CD4-positive, alpha-beta memory T cell (primary cell): ENCODE measurements at regions not wholly inside any gene's neighbourhood (a gene's known extent, or its start where the extent isn't known, plus 50 kb on each side); places are given as distances from the start of the nearest gene placed in this dataset.
"Not testable (repeated sequence)": the region's sequence is repeated elsewhere in the genome, so short reads cannot be mapped to it uniquely, and the experiment has no call there.

ENCODE experiments used
- CTCF ChIA-PET: fragments of 350-600 bp; sonication (Branson Sonifier 250); formaldehyde crosslinking; loops from one replicate; lab custom pipeline; 2021; ENCODE audit warnings: inconsistent platforms; ENCODE audit not compliant: partially characterized antibody; lab: Charles Lee
- POLR2A ChIA-PET: fragments of 350-600 bp; sonication (Branson Sonifier 250); formaldehyde crosslinking; loops from one replicate; lab custom pipeline; 2021; ENCODE audit not compliant: partially characterized antibody; lab: Charles Lee
- DNase-seq, 5 donors: peaks; one replicate each; pipeline versions ENCODE4 v3.0.0 to v3.0.0-alpha.2; 2020 to 2022; ENCODE audit warnings: mixed read lengths in 1 of 5
- H3K27ac ChIP-seq: one replicate; pipeline ENCODE4 v1.7.0; 2013; ENCODE audit warnings: low read depth, low read length
- H3K27me3 ChIP-seq: 2 replicates; pipeline ENCODE4 v1.7.0; 2013; ENCODE audit warnings: mild to moderate bottlenecking, low read length, moderate library complexity; ENCODE audit not compliant: insufficient read depth
- H3K36me3 ChIP-seq: 2 replicates; pipeline ENCODE4 v1.7.0; 2013; ENCODE audit warnings: mild to moderate bottlenecking, low read length, moderate library complexity; ENCODE audit not compliant: insufficient read depth
- H3K4me1 ChIP-seq: 2 replicates; pipeline ENCODE4 v1.7.0; 2013; ENCODE audit warnings: mild to moderate bottlenecking, low read length, moderate library complexity; ENCODE audit not compliant: insufficient read depth
- H3K4me3 ChIP-seq, 2 donors: one replicate each; pipeline ENCODE4 v1.7.0; 2013; ENCODE audit warnings: low read length in 2 of 2, mild to moderate bottlenecking in 1 of 2
- H3K9me3 ChIP-seq, 2 donors: one replicate each; pipeline ENCODE4 v1.7.0; 2013; ENCODE audit warnings: low read length in 2 of 2, control low read depth in 1 of 2; ENCODE audit not compliant: control insufficient read depth in 1 of 2
- H3K27ac Mint-ChIP-seq, 7 donors: one replicate each; pipeline ENCODE4 v1.8.0; 2020 to 2021; ENCODE audit warnings: mixed read lengths in 7 of 7, mild to moderate bottlenecking in 6 of 7, inconsistent platforms in 3 of 7, moderate library complexity in 3 of 7
- H3K27me3 Mint-ChIP-seq, 2 donors: one replicate each; pipeline ENCODE4 v1.8.0; 2020 to 2021; ENCODE audit warnings: mixed read lengths in 2 of 2
- H3K36me3 Mint-ChIP-seq, 2 donors: one replicate each; pipeline ENCODE4 v1.8.0; 2020 to 2021; ENCODE audit warnings: mixed read lengths in 2 of 2, inconsistent platforms in 1 of 2, mild to moderate bottlenecking in 1 of 2
- H3K4me1 Mint-ChIP-seq, 4 donors: one replicate each; pipeline ENCODE4 v1.8.0; 2020 to 2021; ENCODE audit warnings: mixed read lengths in 4 of 4, mild to moderate bottlenecking in 1 of 4
- H3K4me3 Mint-ChIP-seq, 8 donors: one replicate each; pipeline ENCODE4 v1.8.0; 2020 to 2021; ENCODE audit warnings: mixed read lengths in 8 of 8, mild to moderate bottlenecking in 7 of 8, moderate library complexity in 6 of 8, inconsistent platforms in 3 of 8
- H3K9me3 Mint-ChIP-seq, 8 donors: one replicate each; pipeline ENCODE4 v1.8.0; 2020 to 2021; ENCODE audit warnings: mixed read lengths in 8 of 8, mild to moderate bottlenecking in 5 of 8, inconsistent platforms in 3 of 8, moderate library complexity in 1 of 8
- intact Hi-C: fragments of 100-400 bp; cut with micrococcal nuclease; formaldehyde crosslinking; loops from one replicate; pipeline ENCODE4 v1.15.1; 2023

- intact Hi-C loops = no loop called here
- Histone ChIP-seq H3K36me3 (no peaks in the 10 kb centered on the region), H3K27me3 (no peaks in the 10 kb centered on the region), H3K4me1 (no peaks in the 10 kb centered on the region), H3K9me3 (no peaks in the 10 kb centered on the region), H3K4me3 (no peak overlapping the region), H3K27ac (no peak overlapping the region)
- Mint-ChIP-seq H3K27me3 (peaks cover 6 to 10% of the 10 kb centered on the region in 2 donors), H3K4me1 (no peaks in the 10 kb centered on the region), H3K9me3 (no peaks in the 10 kb centered on the region), H3K27ac (no peak overlapping the region), H3K36me3 (no peaks in the 10 kb centered on the region), H3K4me3 (no peak overlapping the region)
- ChIA-PET CTCF (no interaction called here), POLR2A (no interaction called here)
- DNase-seq = no peak
Measured at GRCh38 chr9:85487872-85488271, 253.9 kb downstream of the AGTPBP1 start.

DNA sequence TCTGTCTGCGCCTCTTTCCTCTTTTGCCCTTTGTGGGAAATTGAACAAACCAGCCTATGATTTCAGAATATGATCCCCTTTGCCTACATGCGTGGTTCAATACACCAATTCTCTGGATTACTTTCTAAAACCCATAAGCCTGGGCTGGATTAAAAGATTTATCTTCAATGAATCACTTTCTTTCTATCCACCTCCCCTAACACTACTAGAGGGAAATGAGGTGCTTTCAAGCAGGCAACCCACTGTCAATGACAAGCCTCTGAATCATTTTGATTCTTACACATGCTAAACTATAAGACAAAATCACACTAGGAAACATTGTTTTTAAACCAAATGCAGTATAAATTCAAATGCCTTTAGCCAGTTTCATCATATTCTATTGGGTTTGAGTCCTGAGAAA is 257.5 kb downstream of the AGTPBP1 start:
- H3K9me3 ChIP-seq = no peaks in the 10 kb centered on the region
- no peak overlapping the region for H3K4me3 ChIP-seq
- no peaks in the 10 kb centered on the region for H3K36me3 ChIP-seq
- Mint-ChIP-seq H3K4me3 (no peak overlapping the region), H3K9me3 (peaks cover 0 to 2% (median 0%) of the 10 kb centered on the region in 8 donors), H3K27ac (no peak overlapping the region), H3K36me3 (no peaks in the 10 kb centered on the region), H3K4me1 (no peaks in the 10 kb centered on the region), H3K27me3 (peaks cover 15% of the 10 kb centered on the region in 2 donors)
- no peak overlapping the region for H3K27ac ChIP-seq
- CTCF ChIA-PET = no interaction called here
- no peaks in the 10 kb centered on the region for H3K4me1 ChIP-seq
- no peaks in the 10 kb centered on the region for H3K27me3 ChIP-seq
- DNase-seq = no peak
- intact Hi-C loops = no loop called here
- POLR2A ChIA-PET = no interaction called here

- H3K27me3 ChIP-seq = no peaks in the 10 kb centered on the region
- peaks cover 0 to 2% (median 0%) of the 10 kb centered on the region in 8 donors for H3K9me3 Mint-ChIP-seq
- POLR2A ChIA-PET = no interaction called here
- CTCF ChIA-PET = no interaction called here
- H3K27me3 Mint-ChIP-seq = peaks cover 16% of the 10 kb centered on the region in 2 donors
- no peak for DNase-seq
- H3K27ac ChIP-seq = no peak overlapping the region
- no peaks in the 10 kb centered on the region for H3K4me1 Mint-ChIP-seq
- no peaks in the 10 kb centered on the region for H3K36me3 Mint-ChIP-seq
- intact Hi-C loops = no loop called here
- H3K27ac Mint-ChIP-seq = no peak overlapping the region
- no peak overlapping the region for H3K4me3 ChIP-seq
- no peaks in the 10 kb centered on the region for H3K36me3 ChIP-seq
- no peaks in the 10 kb centered on the region for H3K9me3 ChIP-seq
- no peak overlapping the region for H3K4me3 Mint-ChIP-seq
- no peaks in the 10 kb centered on the region for H3K4me1 ChIP-seq
Measured at GRCh38 chr9:85483208-85483607, 258.5 kb downstream of the AGTPBP1 start.

DNA sequence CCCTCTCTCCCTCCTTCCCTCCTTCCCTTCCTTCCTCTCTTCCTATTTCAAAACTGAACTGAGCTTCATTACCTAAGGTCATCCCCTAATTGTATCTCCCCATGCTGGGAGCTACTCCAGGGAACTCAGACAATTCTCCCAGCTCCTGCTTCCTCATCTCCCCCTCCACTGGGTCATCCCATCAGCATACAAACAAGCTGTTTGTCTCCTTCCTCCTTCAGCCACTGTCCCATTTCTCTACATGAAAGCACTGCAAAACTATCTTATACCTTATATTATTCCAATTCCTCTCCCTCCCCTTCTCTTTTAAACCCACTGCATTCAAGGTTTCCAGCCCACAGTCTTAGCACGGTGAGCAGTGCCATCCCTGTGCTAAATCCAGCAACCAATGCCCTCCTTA is 262.4 kb downstream of the AGTPBP1 start:
- Histone ChIP-seq H3K36me3 (no peaks in the 10 kb centered on the region), H3K27me3 (no peaks in the 10 kb centered on the region), H3K4me1 (no peaks in the 10 kb centered on the region), H3K27ac (no peak overlapping the region), H3K9me3 (no peaks in the 10 kb centered on the region), H3K4me3 (no peak overlapping the region)
- H3K4me1 Mint-ChIP-seq = no peaks in the 10 kb centered on the region
- peaks cover 14% of the 10 kb centered on the region in 2 donors for H3K27me3 Mint-ChIP-seq
- intact Hi-C loops = no loop called here
- H3K36me3 Mint-ChIP-seq = no peaks in the 10 kb centered on the region
- H3K27ac Mint-ChIP-seq = no peak overlapping the region
- CTCF ChIA-PET = no interaction called here
- no peak for DNase-seq
- peaks cover 0 to 6% (median 3%) of the 10 kb centered on the region in 8 donors for H3K9me3 Mint-ChIP-seq
- POLR2A ChIA-PET = no interaction called here
- H3K4me3 Mint-ChIP-seq = no peak overlapping the region

- intact Hi-C loops = no loop called here
- Histone ChIP-seq H3K27ac (no peak overlapping the region), H3K4me3 (no peak overlapping the region), H3K36me3 (no peaks in the 10 kb centered on the region), H3K9me3 (no peaks in the 10 kb centered on the region), H3K27me3 (no peaks in the 10 kb centered on the region), H3K4me1 (no peaks in the 10 kb centered on the region)
- H3K4me3 Mint-ChIP-seq = no peak overlapping the region
- H3K36me3 Mint-ChIP-seq = no peaks in the 10 kb centered on the region
- POLR2A ChIA-PET = no interaction called here
- H3K27ac Mint-ChIP-seq = no peak overlapping the region
- no peaks in the 10 kb centered on the region for H3K4me1 Mint-ChIP-seq
- DNase-seq = no peak
- CTCF ChIA-PET = interaction anchor here (1.1 kb wide), 1 partner anchor 10 kb away, joined by 3 read pairs; no protein-coding TSS in a partner anchor
- peaks cover 0 to 6% (median 3%) of the 10 kb centered on the region in 8 donors for H3K9me3 Mint-ChIP-seq
- peaks cover 14% of the 10 kb centered on the region in 2 donors for H3K27me3 Mint-ChIP-seq
Measured at GRCh38 chr9:85478847-85479246, 262.9 kb downstream of the AGTPBP1 start.

DNA sequence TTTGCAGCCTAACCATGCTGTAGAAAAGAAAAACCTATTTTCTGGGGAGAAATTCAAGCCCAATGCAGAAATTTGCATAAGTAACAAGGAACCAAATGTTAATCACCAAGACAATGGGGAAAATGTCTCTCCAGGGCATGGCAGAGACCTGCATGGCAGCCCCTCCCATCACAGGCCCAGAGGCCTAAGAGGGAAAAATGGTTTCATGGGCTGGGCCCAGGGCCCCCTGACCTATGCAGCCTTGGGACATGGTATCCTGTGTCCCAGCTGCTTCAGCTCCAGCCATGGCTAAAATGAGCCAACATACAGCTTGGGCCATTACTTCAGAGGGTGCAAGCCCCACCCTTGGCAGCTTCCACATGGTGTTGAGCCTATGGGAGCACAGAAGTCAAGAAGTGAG is 266.9 kb downstream of the AGTPBP1 start:
- intact Hi-C loops, H3K27ac Mint-ChIP-seq, H3K4me3 Mint-ChIP-seq, H3K36me3 Mint-ChIP-seq, CTCF ChIA-PET, DNase-seq, H3K4me3 ChIP-seq, H3K27ac ChIP-seq, POLR2A ChIA-PET, H3K9me3 ChIP-seq, H3K36me3 ChIP-seq, H3K4me1 Mint-ChIP-seq, H3K9me3 Mint-ChIP-seq, H3K27me3 ChIP-seq, H3K4me1 ChIP-seq: not testable (repeated sequence)
- peaks cover 6 to 10% of the 10 kb centered on the region in 2 donors for H3K27me3 Mint-ChIP-seq

DNA sequence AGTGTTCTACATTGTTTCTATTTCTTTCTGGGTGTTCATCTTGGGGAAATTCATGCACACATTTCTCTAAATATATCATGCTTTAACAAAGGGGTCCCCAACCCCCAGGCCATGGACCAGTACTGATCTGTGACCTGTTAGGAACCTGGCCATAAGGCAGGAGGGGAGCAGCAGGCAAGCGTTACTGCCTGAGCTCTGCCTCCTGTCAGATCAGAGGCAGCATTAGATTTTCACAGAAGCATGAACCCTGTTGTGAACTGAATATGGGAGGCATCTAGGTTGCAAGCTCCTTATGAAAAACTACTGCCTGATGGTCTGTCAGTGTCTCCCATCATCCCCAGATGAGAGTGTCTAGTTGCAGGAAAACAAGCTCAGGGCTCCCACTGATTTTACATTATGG is 270.0 kb downstream of the AGTPBP1 start:
- Mint-ChIP-seq H3K36me3 (no peaks in the 10 kb centered on the region), H3K4me1 (no peaks in the 10 kb centered on the region), H3K27ac (no peak overlapping the region), H3K27me3 (peaks cover under 1 to 3% of the 10 kb centered on the region in 2 donors), H3K4me3 (no peak overlapping the region), H3K9me3 (peaks cover 0 to 6% (median 3%) of the 10 kb centered on the region in 8 donors)
- H3K9me3 ChIP-seq = no peaks in the 10 kb centered on the region
- H3K4me3 ChIP-seq = no peak overlapping the region
- intact Hi-C loops = no loop called here
- no peak overlapping the region for H3K27ac ChIP-seq
- no peak for DNase-seq
- no peaks in the 10 kb centered on the region for H3K4me1 ChIP-seq
- no peaks in the 10 kb centered on the region for H3K36me3 ChIP-seq
- ChIA-PET POLR2A (no interaction called here), CTCF (no interaction called here)
- no peaks in the 10 kb centered on the region for H3K27me3 ChIP-seq

- Mint-ChIP-seq H3K9me3 (peaks cover 0 to 1% (median 0%) of the 10 kb centered on the region in 8 donors), H3K4me1 (no peaks in the 10 kb centered on the region), H3K4me3 (no peak overlapping the region), H3K36me3 (no peaks in the 10 kb centered on the region), H3K27me3 (peaks cover 2 to 3% of the 10 kb centered on the region in 2 donors), H3K27ac (no peak overlapping the region)
- no peaks in the 10 kb centered on the region for H3K27me3 ChIP-seq
- no peaks in the 10 kb centered on the region for H3K4me1 ChIP-seq
- no peak for DNase-seq
- H3K27ac ChIP-seq = no peak overlapping the region
- ChIA-PET POLR2A (no interaction called here), CTCF (no interaction called here)
- no peak overlapping the region for H3K4me3 ChIP-seq
- intact Hi-C loops = no loop called here
- H3K9me3 ChIP-seq = no peaks in the 10 kb centered on the region
- H3K36me3 ChIP-seq = no peaks in the 10 kb centered on the region
Measured at GRCh38 chr9:85469041-85469440, 272.7 kb downstream of the AGTPBP1 start.
